Activated T-cell treated with anti-CD3 and anti-CD28 coated beads for 48 hours (primary cell): ENCODE measurements at regions not wholly inside any gene's neighbourhood (a gene's known extent, or its start where the extent isn't known, plus 50 kb on each side); places are given as distances from the start of the nearest gene placed in this dataset.

Experiments
- DNase-seq: peaks from one replicate; pipeline ENCODE4 v3.0.0-alpha.2; 2020; ENCODE audit warnings: low read depth

DNA sequence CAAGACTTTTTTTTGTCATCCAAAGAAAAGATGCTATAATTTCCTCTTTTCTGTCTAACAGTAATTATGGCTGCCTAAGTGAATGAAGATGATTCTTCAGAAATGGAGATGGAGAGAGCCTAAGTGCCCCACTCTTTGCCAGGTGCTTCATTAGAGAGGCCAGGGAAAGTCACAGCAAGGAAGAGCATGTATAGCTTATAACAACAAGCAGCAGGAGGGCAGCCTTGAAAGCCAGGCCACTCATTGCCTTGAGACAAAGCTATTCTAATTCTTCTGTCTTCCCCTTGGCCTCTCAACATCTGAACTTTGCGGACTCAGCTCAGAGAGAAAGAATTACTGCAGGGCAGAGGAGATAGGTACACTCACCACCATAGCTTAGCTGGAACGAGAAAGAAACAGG, 112.0 kb upstream of the ZNF366 start:
- DNase-seq = no peak

GRCh38 chr5:72618708-72619107, 111.5 kb upstream of the ZNF366 start:
- DNase-seq = no peak

DNA sequence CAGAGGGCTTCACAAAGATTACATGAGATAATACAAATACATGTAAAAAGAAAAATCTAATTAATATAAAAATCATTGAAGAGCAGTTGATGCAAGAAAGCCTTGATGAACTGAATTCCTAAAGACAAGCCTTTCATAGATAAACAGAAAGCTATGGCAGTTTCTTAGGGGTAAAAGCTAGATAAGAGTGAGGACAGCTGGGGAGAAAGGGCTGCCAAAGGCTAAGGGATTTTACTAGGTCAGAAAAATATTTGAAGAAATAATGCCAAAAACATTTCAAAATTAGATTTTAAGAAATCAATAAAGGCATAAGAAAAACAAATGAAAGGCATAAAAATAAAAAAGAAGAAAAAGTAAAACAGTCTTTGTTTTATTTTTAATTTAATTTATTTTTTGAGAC, 107.9 kb upstream of the ZNF366 start:
- DNase-seq = no peak

DNA sequence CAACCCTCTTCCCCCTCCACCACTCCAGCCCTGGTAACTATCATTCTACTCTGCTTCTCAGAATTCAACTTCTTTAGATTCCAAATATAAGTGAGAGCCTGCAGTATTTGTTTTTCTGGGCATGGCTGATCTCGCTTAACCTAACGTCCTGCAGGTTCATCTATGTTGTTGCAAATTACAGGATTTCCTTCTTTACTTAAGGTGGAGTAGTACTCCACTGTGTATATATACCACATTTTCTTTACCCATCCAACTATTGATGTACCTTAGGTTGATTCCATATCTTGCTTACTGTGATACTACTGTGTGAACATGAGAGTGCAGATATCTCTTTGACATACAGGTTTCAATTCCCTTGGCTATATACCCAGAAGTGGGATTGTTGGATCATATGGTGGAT, 106.3 kb upstream of the ZNF366 start:
- no peak for DNase-seq

DNA sequence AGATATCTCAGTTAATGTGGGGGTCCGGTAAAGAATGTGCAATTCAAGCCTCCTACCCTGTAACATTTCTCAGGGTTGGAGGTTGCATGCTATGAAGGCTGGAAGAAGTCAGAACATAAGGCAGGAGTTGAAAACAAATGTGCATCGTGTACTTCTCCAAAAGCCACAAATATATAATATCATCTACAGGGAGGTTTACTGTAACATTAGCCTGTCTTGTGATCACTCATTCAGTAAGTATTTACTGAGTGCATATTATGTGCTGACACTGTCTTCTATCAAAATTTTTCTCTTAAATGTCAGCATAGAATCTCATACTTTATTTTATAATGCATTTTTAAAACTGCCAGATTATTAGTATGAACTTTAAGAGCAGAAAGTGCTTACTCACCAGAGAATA, 105.6 kb upstream of the ZNF366 start:
- no peak for DNase-seq

- DNase-seq = peak; percentile 25
Measured at GRCh38 chr5:72611118-72611730, 104.0 kb upstream of the ZNF366 start.

DNA sequence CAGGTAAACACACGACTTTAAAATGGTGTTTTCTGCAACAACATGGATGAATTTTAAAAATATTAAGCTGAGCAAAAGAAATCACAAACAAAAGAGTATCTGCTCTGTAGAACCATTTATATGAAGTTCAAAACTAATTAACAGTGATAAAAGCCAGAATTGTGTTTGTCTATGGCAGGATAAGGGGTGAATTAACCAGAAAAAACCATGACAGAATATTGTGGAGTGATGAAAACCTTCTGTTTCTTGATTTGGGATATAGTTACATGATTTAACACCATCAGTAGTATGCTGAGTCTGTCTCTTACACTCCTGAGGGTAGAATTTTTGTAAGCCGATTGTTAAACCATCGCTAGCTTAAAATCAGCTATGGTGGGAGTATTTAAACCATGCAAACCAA, 101.7 kb upstream of the ZNF366 start:
- no peak for DNase-seq

- no peak for DNase-seq
Measured at GRCh38 chr5:72608297-72608696, 101.1 kb upstream of the ZNF366 start.

DNA sequence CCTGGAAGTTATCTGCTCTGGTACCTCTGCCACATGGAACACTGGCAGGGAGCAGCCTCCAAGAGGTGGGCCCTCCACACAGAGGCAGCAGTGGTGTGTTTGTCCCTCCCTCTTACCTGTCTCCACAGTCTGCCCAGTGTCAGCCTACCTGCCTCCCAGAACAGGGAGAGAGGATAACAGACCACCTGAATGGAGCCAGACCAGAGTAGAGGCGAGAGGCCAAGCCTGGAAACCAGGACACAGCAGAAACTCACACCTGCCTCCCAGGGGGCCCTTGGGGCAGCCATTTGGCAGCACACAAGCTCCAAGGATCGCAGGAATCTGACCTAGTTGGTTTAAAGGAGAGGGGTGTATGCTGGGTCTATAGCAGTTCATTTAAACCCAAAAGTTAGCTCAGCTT, 100.2 kb upstream of the ZNF366 start:
- no peak for DNase-seq

DNA sequence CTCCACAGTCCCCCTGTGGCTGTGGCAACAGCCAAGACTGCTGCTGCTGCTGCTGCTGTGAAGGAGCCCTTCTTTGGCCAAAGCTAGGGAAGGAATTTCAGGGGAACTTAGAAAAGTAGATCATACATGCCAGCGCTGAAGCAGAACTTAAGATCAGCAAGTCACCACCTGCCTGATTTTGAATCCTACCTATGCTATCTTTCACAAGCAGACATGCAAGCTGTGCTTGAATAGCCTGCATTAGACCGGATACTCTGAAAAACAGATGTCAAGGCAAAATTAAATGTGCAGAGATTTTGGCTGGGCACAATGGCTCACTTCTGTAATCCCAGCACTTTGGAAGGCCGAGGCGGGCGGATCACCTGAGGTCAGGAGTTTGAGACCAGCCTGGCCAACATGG, 99.3 kb upstream of the ZNF366 start:
- no peak for DNase-seq

DNA sequence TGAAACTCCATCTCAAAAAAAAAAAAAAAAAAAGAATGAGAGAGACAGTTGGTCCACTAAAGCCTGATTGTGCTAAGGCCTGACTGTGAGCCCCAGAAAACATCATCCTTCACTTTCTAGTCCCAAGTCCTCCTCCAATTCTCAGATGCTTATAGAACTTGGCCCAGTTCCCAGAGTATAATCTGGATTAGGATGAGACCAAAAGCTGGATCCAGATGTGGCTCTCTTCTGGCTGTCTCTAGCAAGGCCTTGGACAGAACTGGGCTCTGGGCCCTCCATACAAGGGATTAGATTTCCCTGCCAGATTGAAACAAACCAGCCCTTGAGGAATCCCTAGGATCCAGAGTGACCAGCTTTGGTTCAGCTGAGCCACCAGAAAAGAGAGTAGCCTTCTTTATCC, 98.4 kb upstream of the ZNF366 start:
- DNase-seq = no peak

- DNase-seq = no peak
Measured at GRCh38 chr5:72604798-72605154, 97.6 kb upstream of the ZNF366 start.

- DNase-seq = no peak
Measured at GRCh38 chr5:72604111-72604797, 97.0 kb upstream of the ZNF366 start.

GRCh38 chr5:72602696-72603685, 95.8 kb upstream of the ZNF366 start:
- DNase-seq = no peak

- no peak for DNase-seq
Measured at GRCh38 chr5:72601861-72602260, 94.7 kb upstream of the ZNF366 start.

GRCh38 chr5:72600391-72600981, 93.3 kb upstream of the ZNF366 start:
- DNase-seq = no peak

- no peak for DNase-seq
Measured at GRCh38 chr5:72599519-72600370, 92.5 kb upstream of the ZNF366 start.

- DNase-seq = no peak
Measured at GRCh38 chr5:72599065-72599433, 91.8 kb upstream of the ZNF366 start.

GRCh38 chr5:72598401-72599064, 91.3 kb upstream of the ZNF366 start:
- no peak for DNase-seq

DNA sequence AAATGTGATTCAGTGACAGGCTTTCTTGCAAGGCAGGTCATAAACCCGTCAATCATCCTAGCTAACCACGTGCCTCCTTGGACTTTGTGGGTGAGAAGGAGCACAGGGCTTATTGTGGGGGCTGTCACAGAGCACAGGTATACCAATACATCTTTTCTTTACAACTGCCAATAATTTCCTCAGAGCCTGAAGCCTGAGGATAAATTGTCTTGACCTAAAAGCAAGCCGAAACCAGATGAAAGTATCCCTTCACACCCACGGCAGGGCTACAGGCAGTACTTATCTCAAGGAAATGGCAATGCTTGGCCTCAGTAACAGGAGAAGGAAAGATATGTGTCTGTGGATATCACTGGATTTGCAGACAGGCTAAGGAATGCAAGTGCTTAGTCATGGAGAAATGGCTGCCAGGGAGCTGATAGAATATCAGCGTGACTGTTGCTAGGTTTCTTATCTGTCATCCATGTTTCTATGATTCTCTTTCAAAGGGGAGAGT, 90.3 kb upstream of the ZNF366 start:
- DNase-seq = no peak

- DNase-seq = no peak
Measured at GRCh38 chr5:72596956-72597355, 89.7 kb upstream of the ZNF366 start.
